Astrocyte (in vitro differentiated cells and primary cell): ENCODE measurements at regions not wholly inside any gene's neighbourhood (a gene's known extent, or its start where the extent isn't known, plus 50 kb on each side); places are given as distances from the start of the nearest gene placed in this dataset.

ENCODE experiments used
- DNase-seq: peaks from one replicate; pipeline ENCODE4 v3.0.0-alpha.2; 2010; ENCODE audit warnings: low read depth
- FAIRE-seq: peaks from 2 replicates; lab custom pipeline; 2011; peaks lifted over from hg19 to GRCh38; lab: Jason Lieb, UNC
- H2AFZ ChIP-seq: 2 replicates; pipeline ENCODE4 v1.6.0; 2012; ENCODE audit warnings: low read depth, low read length, inconsistent platforms
- H3K27ac ChIP-seq: 2 replicates; pipeline ENCODE4 v1.5.1; 2011; ENCODE audit warnings: low read depth, low read length, inconsistent platforms
- H3K27me3 ChIP-seq: 2 replicates; pipeline ENCODE4 v1.6.0; 2011; ENCODE audit warnings: low read length, inconsistent platforms; ENCODE audit not compliant: insufficient read depth
- H3K36me3 ChIP-seq: 2 replicates; pipeline ENCODE4 v1.5.1; 2011; ENCODE audit warnings: low read length, inconsistent platforms; ENCODE audit not compliant: insufficient read depth
- H3K4me1 ChIP-seq: 2 replicates; pipeline ENCODE4 v1.5.1; 2011; ENCODE audit warnings: low read length, inconsistent platforms; ENCODE audit not compliant: insufficient read depth
- H3K4me2 ChIP-seq: 2 replicates; pipeline ENCODE4 v1.6.0; 2012; ENCODE audit warnings: low read length, inconsistent platforms
- H3K4me3 ChIP-seq: 2 replicates; pipeline ENCODE4 v1.5.1; 2011; ENCODE audit warnings: low read depth, mild to moderate bottlenecking, low read length, inconsistent platforms; ENCODE audit not compliant: insufficient read depth
- H3K79me2 ChIP-seq: 2 replicates; pipeline ENCODE4 v1.6.0; 2012; ENCODE audit warnings: mild to moderate bottlenecking, low read length, inconsistent platforms; ENCODE audit not compliant: insufficient read depth
- H3K9ac ChIP-seq: 2 replicates; pipeline ENCODE4 v1.6.0; 2012; ENCODE audit warnings: mild to moderate bottlenecking, low read length, inconsistent platforms
- H3K9me3 ChIP-seq: 2 replicates; pipeline ENCODE4 v1.5.1; 2012; ENCODE audit warnings: low read depth, mild to moderate bottlenecking, low read length, inconsistent platforms; ENCODE audit not compliant: insufficient read depth
- H4K20me1 ChIP-seq: 2 replicates; pipeline ENCODE4 v1.6.0; 2012; ENCODE audit warnings: low read length, inconsistent platforms; ENCODE audit not compliant: insufficient read depth
- H3K27ac Mint-ChIP-seq: one replicate; pipeline ENCODE4 v1.8.0; 2021; ENCODE audit warnings: mild to moderate bottlenecking, mixed read lengths; ENCODE audit not compliant: unreplicated experiment
- H3K27me3 Mint-ChIP-seq: one replicate; pipeline ENCODE4 v1.8.0; 2021; ENCODE audit warnings: low read depth, mixed read lengths; ENCODE audit not compliant: unreplicated experiment
- H3K36me3 Mint-ChIP-seq: one replicate; pipeline ENCODE4 v1.8.0; 2021; ENCODE audit warnings: low read depth, mixed read lengths; ENCODE audit not compliant: unreplicated experiment
- H3K4me1 Mint-ChIP-seq: one replicate; pipeline ENCODE4 v1.8.0; 2021; ENCODE audit warnings: low read depth, mixed read lengths; ENCODE audit not compliant: unreplicated experiment
- H3K4me3 Mint-ChIP-seq: one replicate; pipeline ENCODE4 v1.8.0; 2021; ENCODE audit warnings: mild to moderate bottlenecking, moderate library complexity, mixed read lengths; ENCODE audit not compliant: unreplicated experiment
- H3K9me3 Mint-ChIP-seq: one replicate; pipeline ENCODE4 v1.8.0; 2021; ENCODE audit warnings: mild to moderate bottlenecking, mixed read lengths; ENCODE audit not compliant: unreplicated experiment
- CTCF ChIP-seq: IDR thresholded peaks from 2 replicates; pipeline ENCODE4 v1.5.1; 2011; ENCODE audit warnings: low read depth, mild to moderate bottlenecking, inconsistent platforms, low read length, moderate library complexity; ENCODE audit not compliant: insufficient read depth
- EZH2 ChIP-seq: IDR thresholded peaks from 2 replicates; pipeline ENCODE4 v1.6.1; 2012; ENCODE audit warnings: mild to moderate bottlenecking, low read length, inconsistent platforms; ENCODE audit not compliant: insufficient read depth

DNA sequence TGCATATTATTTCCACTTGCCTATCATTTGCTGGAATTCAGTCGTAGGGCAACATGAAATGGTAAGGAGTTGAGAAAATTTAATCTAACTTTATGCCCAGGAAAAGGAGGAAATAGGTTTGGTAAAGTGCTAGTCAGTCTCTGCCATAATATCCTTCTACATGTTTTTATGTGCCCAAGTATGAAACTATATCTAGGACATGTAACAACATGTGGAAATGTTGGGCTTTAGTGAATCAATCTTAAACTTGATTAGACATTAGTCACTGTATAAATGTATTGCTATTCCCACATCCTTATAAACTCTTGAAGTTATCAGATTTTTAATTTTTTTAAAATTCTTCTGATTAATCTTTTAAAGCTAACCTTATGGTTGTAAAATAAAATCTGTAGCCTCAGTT lies 204.7 kb upstream of the ZRANB2 start:
- DNase-seq (no peak), FAIRE-seq (no peak)
- no peaks in the 10 kb centered on the region for H3K79me2 ChIP-seq
- no peak overlapping the region for H3K27ac ChIP-seq
- H2AFZ ChIP-seq: no peak overlapping the region
- H3K9me3 Mint-ChIP-seq: peaks cover 5% of the 10 kb centered on the region
- TF ChIP-seq CTCF: no peak
- no peak for TF ChIP-seq EZH2
- H3K27me3 ChIP-seq: no peaks in the 10 kb centered on the region
- H3K9ac ChIP-seq: no peak overlapping the region
- H3K27ac Mint-ChIP-seq: no peak overlapping the region
- H3K4me1 Mint-ChIP-seq: no peaks in the 10 kb centered on the region
- no peak overlapping the region for H3K4me2 ChIP-seq
- no peak overlapping the region for H3K4me3 ChIP-seq
- no peaks in the 10 kb centered on the region for H4K20me1 ChIP-seq
- no peaks in the 10 kb centered on the region for H3K4me1 ChIP-seq
- H3K36me3 Mint-ChIP-seq: no peaks in the 10 kb centered on the region
- no peaks in the 10 kb centered on the region for H3K36me3 ChIP-seq
- H3K9me3 ChIP-seq: no peaks in the 10 kb centered on the region
- no peak overlapping the region for H3K4me3 Mint-ChIP-seq
- no peaks in the 10 kb centered on the region for H3K27me3 Mint-ChIP-seq

DNA sequence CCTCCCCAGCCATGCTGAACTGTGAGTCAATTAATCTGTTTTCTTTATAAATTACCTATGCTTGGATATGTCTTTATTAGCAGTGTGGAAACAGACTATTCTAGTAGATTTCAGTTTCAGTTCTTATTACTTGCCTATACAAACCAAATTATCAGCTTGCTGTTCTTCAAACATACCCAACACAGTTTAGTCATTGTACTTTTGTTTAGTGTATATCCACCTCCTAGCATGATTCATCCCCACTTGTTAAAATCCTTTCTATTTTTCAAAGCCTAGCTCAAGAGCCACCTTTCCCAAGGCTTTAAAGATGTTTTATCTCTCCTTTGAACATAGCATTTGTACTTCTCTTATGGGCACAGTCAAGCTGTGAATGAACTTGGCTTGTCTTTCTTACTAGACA lies 195.6 kb upstream of the ZRANB2 start:
- no peak overlapping the region for H2AFZ ChIP-seq
- no peak overlapping the region for H3K4me2 ChIP-seq
- no peaks in the 10 kb centered on the region for H3K9me3 ChIP-seq
- no peaks in the 10 kb centered on the region for H3K27me3 Mint-ChIP-seq
- no peak overlapping the region for H3K9ac ChIP-seq
- H3K27me3 ChIP-seq: no peaks in the 10 kb centered on the region
- H3K4me3 Mint-ChIP-seq: no peak overlapping the region
- H3K4me1 ChIP-seq: no peaks in the 10 kb centered on the region
- H3K9me3 Mint-ChIP-seq: peaks cover 2% of the 10 kb centered on the region
- no peaks in the 10 kb centered on the region for H3K36me3 ChIP-seq
- H3K79me2 ChIP-seq: no peaks in the 10 kb centered on the region
- no peak overlapping the region for H3K27ac Mint-ChIP-seq
- H4K20me1 ChIP-seq: no peaks in the 10 kb centered on the region
- H3K36me3 Mint-ChIP-seq: no peaks in the 10 kb centered on the region
- no peak overlapping the region for H3K4me3 ChIP-seq
- H3K27ac ChIP-seq: no peak overlapping the region
- DNase-seq (no peak), FAIRE-seq (no peak)
- H3K4me1 Mint-ChIP-seq: no peaks in the 10 kb centered on the region
- no peak for TF ChIP-seq EZH2

GRCh38 chr1:71273334-71273733 lies 192.5 kb upstream of the ZRANB2 start:
- no peaks in the 10 kb centered on the region for H4K20me1 ChIP-seq
- H2AFZ ChIP-seq: no peak overlapping the region
- no peak overlapping the region for H3K4me2 ChIP-seq
- TF ChIP-seq EZH2 (no peak), CTCF (no peak)
- no peaks in the 10 kb centered on the region for H3K4me1 Mint-ChIP-seq
- no peak overlapping the region for H3K4me3 Mint-ChIP-seq
- H3K9me3 Mint-ChIP-seq: peaks cover 2% of the 10 kb centered on the region
- H3K27ac Mint-ChIP-seq: no peak overlapping the region
- no peak overlapping the region for H3K27ac ChIP-seq
- H3K4me3 ChIP-seq: no peak overlapping the region
- H3K79me2 ChIP-seq: no peaks in the 10 kb centered on the region
- H3K9ac ChIP-seq: no peak overlapping the region
- FAIRE-seq (no peak), DNase-seq (no peak)
- no peaks in the 10 kb centered on the region for H3K36me3 Mint-ChIP-seq
- no peaks in the 10 kb centered on the region for H3K9me3 ChIP-seq
- H3K27me3 ChIP-seq: no peaks in the 10 kb centered on the region
- no peaks in the 10 kb centered on the region for H3K36me3 ChIP-seq
- H3K27me3 Mint-ChIP-seq: no peaks in the 10 kb centered on the region
- H3K4me1 ChIP-seq: no peaks in the 10 kb centered on the region
